Endodermal cell (in vitro differentiated cells): ENCODE measurements at regions not wholly inside any gene's neighbourhood (a gene's known extent, or its start where the extent isn't known, plus 50 kb on each side); places are given as distances from the start of the nearest gene placed in this dataset.

Experiments
- DNase-seq: peaks from one replicate; pipeline ENCODE4 v3.0.0-alpha.2; 2017
- H3K27ac ChIP-seq: 2 replicates; pipeline ENCODE4 v1.5.1; 2013; ENCODE audit warnings: mild to moderate bottlenecking, low read depth, low read length, moderate library complexity
- H3K27me3 ChIP-seq: 2 replicates; pipeline ENCODE4 v1.6.1; 2013; ENCODE audit warnings: mild to moderate bottlenecking, low read length, moderate library complexity; ENCODE audit not compliant: insufficient read depth, control insufficient read depth, poor library complexity, severe bottlenecking
- H3K36me3 ChIP-seq: 2 replicates; pipeline ENCODE4 v1.7.0; 2013; ENCODE audit warnings: mild to moderate bottlenecking, low read length, moderate library complexity; ENCODE audit not compliant: control insufficient read depth, insufficient read depth
- H3K4me1 ChIP-seq: one replicate; pipeline ENCODE4 v1.7.0; 2013; ENCODE audit warnings: low read length; ENCODE audit not compliant: control insufficient read depth, insufficient read depth
- H3K4me3 ChIP-seq: 2 replicates; pipeline ENCODE4 v1.5.1; 2013; ENCODE audit warnings: mild to moderate bottlenecking, low read length, moderate library complexity
- H3K9ac ChIP-seq: 2 replicates; pipeline ENCODE4 v1.6.1; 2013; ENCODE audit warnings: mild to moderate bottlenecking, low read length, moderate library complexity; ENCODE audit not compliant: poor library complexity, severe bottlenecking; ENCODE audit errors: extremely low read depth
- H3K9me3 ChIP-seq: 2 replicates; pipeline ENCODE4 v1.6.1; 2013; ENCODE audit warnings: mild to moderate bottlenecking, low read length, moderate library complexity; ENCODE audit not compliant: control insufficient read depth
- H3K27ac Mint-ChIP-seq: 2 replicates; pipeline ENCODE4 v1.8.0; 2020; ENCODE audit warnings: mixed read lengths
- H3K27me3 Mint-ChIP-seq: 2 replicates; pipeline ENCODE4 v1.8.0; 2021; ENCODE audit warnings: mild to moderate bottlenecking, mixed read lengths; ENCODE audit not compliant: insufficient read depth
- H3K36me3 Mint-ChIP-seq: 2 replicates; pipeline ENCODE4 v1.8.0; 2020; ENCODE audit warnings: low read depth, mixed read lengths
- H3K4me1 Mint-ChIP-seq: 2 replicates; pipeline ENCODE4 v1.8.0; 2020; ENCODE audit warnings: mixed read lengths
- H3K4me3 Mint-ChIP-seq: 2 replicates; pipeline ENCODE4 v1.8.0; 2020; ENCODE audit warnings: mild to moderate bottlenecking, moderate library complexity, mixed read lengths
- H3K9me3 Mint-ChIP-seq: 2 replicates; pipeline ENCODE4 v1.8.0; 2020; ENCODE audit warnings: mild to moderate bottlenecking, mixed read lengths
- CTCF ChIP-seq: fragments of 200-600 bp; sonication (generic); conservative IDR thresholded peaks from 2 replicates; pipeline ENCODE4 v1.5.0; 2021; ENCODE audit warnings: antibody characterized with exemption, mild to moderate bottlenecking
- WGBS, 2 experiments: methylation state at CpG; one replicate each; pipeline versions ENCODE4 v1.1.5 to v1.1.7; 2013; ENCODE audit warnings: missing lambda C conversion rate in 2 of 2, mixed read lengths in 1 of 2; ENCODE audit not compliant: insufficient coverage in 1 of 2, insufficient read length in 1 of 2; 5-methylcytosine and 5-hydroxymethylcytosine counted together

- H3K4me3 Mint-ChIP-seq: no peak overlapping the region
- H3K27ac Mint-ChIP-seq: no peak overlapping the region
- 91% methylated on average over 5 to 7 of the region's 7 CpGs for WGBS, 2 experiments
- DNase-seq: no peak
- no peaks in the 10 kb centered on the region for H3K36me3 Mint-ChIP-seq
- Histone ChIP-seq H3K9ac (no peak overlapping the region), H3K27ac (no peak overlapping the region), H3K9me3 (no peaks in the 10 kb centered on the region), H3K4me3 (no peak overlapping the region), H3K4me1 (no peaks in the 10 kb centered on the region), H3K36me3 (no peaks in the 10 kb centered on the region), H3K27me3 (no peaks in the 10 kb centered on the region)
- H3K27me3 Mint-ChIP-seq: no peaks in the 10 kb centered on the region
- H3K9me3 Mint-ChIP-seq: no peaks in the 10 kb centered on the region
- no peak for TF ChIP-seq CTCF
- peaks cover 1% of the 10 kb centered on the region for H3K4me1 Mint-ChIP-seq
These were observed 667.8 kb downstream of the NOVA1 start for GRCh38 chr14:25929881-25930615.

- Mint-ChIP-seq H3K27ac (no peak overlapping the region), H3K9me3 (no peaks in the 10 kb centered on the region), H3K27me3 (no peaks in the 10 kb centered on the region), H3K4me3 (no peak overlapping the region), H3K36me3 (no peaks in the 10 kb centered on the region), H3K4me1 (peaks cover 26% of the 10 kb centered on the region)
- DNase-seq: no peak
- Histone ChIP-seq H3K4me1 (no peaks in the 10 kb centered on the region), H3K36me3 (no peaks in the 10 kb centered on the region), H3K27me3 (no peaks in the 10 kb centered on the region), H3K4me3 (no peak overlapping the region), H3K27ac (no peak overlapping the region), H3K9ac (no peak overlapping the region), H3K9me3 (no peaks in the 10 kb centered on the region)
- TF ChIP-seq CTCF: no peak
- WGBS, 2 experiments: 94% methylated on average over 9 of the region's 9 CpGs
These were observed 686.0 kb downstream of the NOVA1 start for GRCh38 chr14:25911831-25912230.

GRCh38 chr14:25909045-25909747 lies 688.6 kb downstream of the NOVA1 start:
- Mint-ChIP-seq H3K4me3 (no peak overlapping the region), H3K36me3 (no peaks in the 10 kb centered on the region), H3K27me3 (no peaks in the 10 kb centered on the region), H3K27ac (no peak overlapping the region), H3K9me3 (no peaks in the 10 kb centered on the region), H3K4me1 (peaks cover 31% of the 10 kb centered on the region)
- no peaks in the 10 kb centered on the region for H3K9me3 ChIP-seq
- H3K36me3 ChIP-seq: no peaks in the 10 kb centered on the region
- no peaks in the 10 kb centered on the region for H3K27me3 ChIP-seq
- WGBS, 2 experiments: 89 to 96% methylated on average over 10 to 11 of the region's 11 CpGs
- no peak for TF ChIP-seq CTCF
- H3K4me3 ChIP-seq: no peak overlapping the region
- no peak for DNase-seq
- peak overlapping the region; percentile 45 for H3K27ac ChIP-seq
- H3K9ac ChIP-seq: no peak overlapping the region
- no peaks in the 10 kb centered on the region for H3K4me1 ChIP-seq
